Body of pancreas (tissue), 4 donors: ENCODE measurements at regions not wholly inside any gene's neighbourhood (a gene's known extent, or its start where the extent isn't known, plus 50 kb on each side); places are given as distances from the start of the nearest gene placed in this dataset.

Source experiments
- CTCF ChIP-seq, 7 experiments: fragments of 450-650 bp in 4 of 7; fragments of 200-600 bp in 3 of 7; sonication (generic) in 3 of 7; IDR thresholded peaks; one replicate each; pipeline ENCODE4 v1.5.1; 2016 to 2019; ENCODE audit warnings: antibody characterized with exemption in 7 of 7
- POLR2A ChIP-seq, 3 donors: fragments of 450-650 bp; IDR thresholded peaks; one replicate each; pipeline ENCODE4 v1.6.1; 2016; ENCODE audit warnings: antibody characterized with exemption in 3 of 3, mild to moderate bottlenecking in 2 of 3

- TF ChIP-seq CTCF (IDR thresholded peaks at IDR 0.05) (no peak), POLR2A (IDR thresholded peaks at IDR 0.05) (no peak)
These were observed 91.1 kb upstream of the ZNF804A start for GRCh38 chr2:184507254-184507653.
